Rectal smooth muscle tissue (tissue), 1 donor: ENCODE measurements at regions not wholly inside any gene's neighbourhood (a gene's known extent, or its start where the extent isn't known, plus 50 kb on each side); places are given as distances from the start of the nearest gene placed in this dataset.
"Not testable (repeated sequence)": the region's sequence is repeated elsewhere in the genome, so short reads cannot be mapped to it uniquely, and the experiment has no call there.

Source experiments
- H3K27ac ChIP-seq: one replicate; pipeline ENCODE4 v1.7.0; 2013; ENCODE audit warnings: low read depth, low read length, inconsistent platforms
- H3K27me3 ChIP-seq: one replicate; pipeline ENCODE4 v1.7.0; 2013; ENCODE audit warnings: low read length; ENCODE audit not compliant: control insufficient read depth, insufficient read depth
- H3K36me3 ChIP-seq: one replicate; pipeline ENCODE4 v1.7.0; 2013; ENCODE audit warnings: low read length; ENCODE audit not compliant: control insufficient read depth, insufficient read depth
- H3K4me1 ChIP-seq: one replicate; pipeline ENCODE4 v1.7.0; 2013; ENCODE audit warnings: low read length; ENCODE audit not compliant: control insufficient read depth, insufficient read depth
- H3K4me3 ChIP-seq: one replicate; pipeline ENCODE4 v1.7.0; 2013; ENCODE audit warnings: low read length
- H3K9ac ChIP-seq: one replicate; pipeline ENCODE4 v1.7.0; 2013; ENCODE audit warnings: low read length

- Histone ChIP-seq H3K9ac (no peak overlapping the region), H3K36me3 (no peaks in the 10 kb centered on the region), H3K4me3 (no peak overlapping the region), H3K4me1 (no peaks in the 10 kb centered on the region), H3K27ac (no peak overlapping the region), H3K27me3 (no peaks in the 10 kb centered on the region)
Measured at GRCh38 chr7:12007576-12007975, 175.6 kb upstream of the THSD7A start.

GRCh38 chr7:12013983-12014382 is 182.0 kb upstream of the THSD7A start:
- H3K9ac ChIP-seq, result no peak overlapping the region
- no peaks in the 10 kb centered on the region for H3K27me3 ChIP-seq
- no peak overlapping the region for H3K27ac ChIP-seq
- no peaks in the 10 kb centered on the region for H3K36me3 ChIP-seq
- H3K4me1 ChIP-seq, result no peaks in the 10 kb centered on the region
- no peak overlapping the region for H3K4me3 ChIP-seq

GRCh38 chr7:12016439-12016838 is 184.4 kb upstream of the THSD7A start:
- Histone ChIP-seq H3K9ac (no peak overlapping the region), H3K27me3 (no peaks in the 10 kb centered on the region), H3K4me1 (no peaks in the 10 kb centered on the region), H3K36me3 (no peaks in the 10 kb centered on the region), H3K27ac (no peak overlapping the region), H3K4me3 (no peak overlapping the region)

GRCh38 chr7:12017046-12017445 is 185.0 kb upstream of the THSD7A start:
- no peak overlapping the region for H3K9ac ChIP-seq
- no peak overlapping the region for H3K4me3 ChIP-seq
- H3K27me3 ChIP-seq, result no peaks in the 10 kb centered on the region
- no peaks in the 10 kb centered on the region for H3K36me3 ChIP-seq
- no peaks in the 10 kb centered on the region for H3K4me1 ChIP-seq
- no peak overlapping the region for H3K27ac ChIP-seq

- H3K27me3 ChIP-seq, H3K4me1 ChIP-seq, H3K27ac ChIP-seq, H3K9ac ChIP-seq, H3K36me3 ChIP-seq, H3K4me3 ChIP-seq: not testable (repeated sequence)
Measured at GRCh38 chr7:12022011-12022410, 189.1 kb upstream of the TMEM106B start.

GRCh38 chr7:12025246-12025645 is 185.8 kb upstream of the TMEM106B start:
- H3K27me3 ChIP-seq, result no peaks in the 10 kb centered on the region
- no peak overlapping the region for H3K4me3 ChIP-seq
- no peaks in the 10 kb centered on the region for H3K4me1 ChIP-seq
- no peak overlapping the region for H3K27ac ChIP-seq
- H3K36me3 ChIP-seq, result no peaks in the 10 kb centered on the region
- H3K9ac ChIP-seq, result no peak overlapping the region

GRCh38 chr7:12028508-12028907 is 182.6 kb upstream of the TMEM106B start:
- Histone ChIP-seq H3K9ac (no peak overlapping the region), H3K36me3 (no peaks in the 10 kb centered on the region), H3K27ac (no peak overlapping the region), H3K4me3 (no peak overlapping the region), H3K27me3 (no peaks in the 10 kb centered on the region), H3K4me1 (no peaks in the 10 kb centered on the region)

GRCh38 chr7:12030116-12030515 is 181.0 kb upstream of the TMEM106B start:
- no peaks in the 10 kb centered on the region for H3K4me1 ChIP-seq
- no peaks in the 10 kb centered on the region for H3K27me3 ChIP-seq
- no peak overlapping the region for H3K9ac ChIP-seq
- H3K36me3 ChIP-seq, result no peaks in the 10 kb centered on the region
- H3K27ac ChIP-seq, result no peak overlapping the region
- no peak overlapping the region for H3K4me3 ChIP-seq

- no peak overlapping the region for H3K27ac ChIP-seq
- H3K4me1 ChIP-seq, result no peaks in the 10 kb centered on the region
- no peak overlapping the region for H3K9ac ChIP-seq
- H3K36me3 ChIP-seq, result no peaks in the 10 kb centered on the region
- no peak overlapping the region for H3K4me3 ChIP-seq
- H3K27me3 ChIP-seq, result no peaks in the 10 kb centered on the region
Measured at GRCh38 chr7:12031186-12031585, 179.9 kb upstream of the TMEM106B start.

- no peaks in the 10 kb centered on the region for H3K36me3 ChIP-seq
- H3K27ac ChIP-seq, result no peak overlapping the region
- no peaks in the 10 kb centered on the region for H3K27me3 ChIP-seq
- H3K4me1 ChIP-seq, result no peaks in the 10 kb centered on the region
- H3K9ac ChIP-seq, result no peak overlapping the region
- no peak overlapping the region for H3K4me3 ChIP-seq
Measured at GRCh38 chr7:12031638-12032037, 179.5 kb upstream of the TMEM106B start.

- H3K4me1 ChIP-seq, result no peaks in the 10 kb centered on the region
- no peak overlapping the region for H3K27ac ChIP-seq
Measured at GRCh38 chr7:12032146-12032545, 178.9 kb upstream of the TMEM106B start.

GRCh38 chr7:12043457-12043856 is 167.6 kb upstream of the TMEM106B start:
- not testable (repeated sequence) for H3K4me1 ChIP-seq, H3K27me3 ChIP-seq, H3K36me3 ChIP-seq, H3K9ac ChIP-seq, H3K4me3 ChIP-seq, H3K27ac ChIP-seq

More at GRCh38 chr7:12032146-12032545, 178.9 kb upstream of the TMEM106B start:
- no peak overlapping the region for H3K4me3 ChIP-seq
- no peaks in the 10 kb centered on the region for H3K27me3 ChIP-seq
- no peaks in the 10 kb centered on the region for H3K36me3 ChIP-seq
- no peak overlapping the region for H3K9ac ChIP-seq

- Histone ChIP-seq H3K36me3 (no peaks in the 10 kb centered on the region), H3K9ac (no peak overlapping the region), H3K4me3 (no peak overlapping the region), H3K27me3 (no peaks in the 10 kb centered on the region), H3K27ac (no peak overlapping the region), H3K4me1 (no peaks in the 10 kb centered on the region)
Measured at GRCh38 chr7:12052211-12052610, 158.9 kb upstream of the TMEM106B start.
